HG03060 (cell line): ENCODE measurements at regions not wholly inside any gene's neighbourhood (a gene's known extent, or its start where the extent isn't known, plus 50 kb on each side); places are given as distances from the start of the nearest gene placed in this dataset.

Experiments used
- ATAC-seq: cut with Tn5 transposase; IDR thresholded peaks from one replicate; pipeline ENCODE4 v1.9.1; 2021; ENCODE audit warnings: low read depth, moderate number of reproducible peaks; ENCODE audit not compliant: unreplicated experiment

DNA sequence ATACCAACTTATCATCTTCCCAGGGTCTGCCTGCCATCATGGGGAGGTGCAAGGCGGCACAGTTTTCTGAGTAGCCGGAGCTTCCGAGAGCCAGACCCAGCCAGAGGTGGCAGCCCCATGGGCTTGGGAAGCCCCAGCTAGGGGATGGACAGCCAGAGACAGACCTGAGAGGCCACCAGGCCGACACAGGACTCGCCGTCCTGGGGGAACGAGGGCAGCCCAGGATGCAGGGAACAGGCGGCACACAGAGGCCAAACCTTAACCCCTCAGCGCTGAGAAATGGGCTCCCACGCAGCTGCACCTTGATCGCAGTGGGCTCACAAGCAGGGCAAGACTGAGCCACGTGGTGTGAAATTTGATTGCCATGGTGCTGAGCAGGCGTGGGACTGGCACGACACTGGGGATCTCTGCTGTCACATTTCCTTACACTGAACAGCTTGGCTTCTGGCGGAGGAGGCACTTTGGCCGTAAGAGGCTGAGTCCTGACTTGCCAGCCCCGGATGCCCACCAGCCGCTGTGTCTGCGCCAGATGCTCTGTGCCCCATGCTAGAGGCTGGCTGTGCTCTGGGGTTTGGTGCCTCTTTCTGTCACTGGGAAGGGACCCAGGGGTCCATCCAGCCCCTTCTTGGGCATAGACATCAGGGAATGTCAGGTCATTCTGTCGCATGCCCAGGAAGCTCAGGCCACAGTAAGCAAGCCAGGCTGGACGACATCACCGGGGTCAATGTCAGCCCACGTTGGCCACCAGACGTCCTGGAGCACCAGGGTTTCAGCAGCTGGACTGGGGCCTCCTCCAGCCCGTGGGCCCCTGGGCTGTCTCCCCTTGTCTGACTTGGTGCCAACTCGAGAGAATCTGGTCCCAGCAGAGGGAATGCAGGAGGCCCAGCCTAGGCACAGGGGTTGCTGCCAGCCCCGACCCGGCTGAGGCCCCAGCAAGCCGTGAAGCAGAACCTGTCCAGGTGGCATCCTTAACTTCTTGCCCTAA lies 312.1 kb upstream of the MYT1L start:
- no peak for ATAC-seq

DNA sequence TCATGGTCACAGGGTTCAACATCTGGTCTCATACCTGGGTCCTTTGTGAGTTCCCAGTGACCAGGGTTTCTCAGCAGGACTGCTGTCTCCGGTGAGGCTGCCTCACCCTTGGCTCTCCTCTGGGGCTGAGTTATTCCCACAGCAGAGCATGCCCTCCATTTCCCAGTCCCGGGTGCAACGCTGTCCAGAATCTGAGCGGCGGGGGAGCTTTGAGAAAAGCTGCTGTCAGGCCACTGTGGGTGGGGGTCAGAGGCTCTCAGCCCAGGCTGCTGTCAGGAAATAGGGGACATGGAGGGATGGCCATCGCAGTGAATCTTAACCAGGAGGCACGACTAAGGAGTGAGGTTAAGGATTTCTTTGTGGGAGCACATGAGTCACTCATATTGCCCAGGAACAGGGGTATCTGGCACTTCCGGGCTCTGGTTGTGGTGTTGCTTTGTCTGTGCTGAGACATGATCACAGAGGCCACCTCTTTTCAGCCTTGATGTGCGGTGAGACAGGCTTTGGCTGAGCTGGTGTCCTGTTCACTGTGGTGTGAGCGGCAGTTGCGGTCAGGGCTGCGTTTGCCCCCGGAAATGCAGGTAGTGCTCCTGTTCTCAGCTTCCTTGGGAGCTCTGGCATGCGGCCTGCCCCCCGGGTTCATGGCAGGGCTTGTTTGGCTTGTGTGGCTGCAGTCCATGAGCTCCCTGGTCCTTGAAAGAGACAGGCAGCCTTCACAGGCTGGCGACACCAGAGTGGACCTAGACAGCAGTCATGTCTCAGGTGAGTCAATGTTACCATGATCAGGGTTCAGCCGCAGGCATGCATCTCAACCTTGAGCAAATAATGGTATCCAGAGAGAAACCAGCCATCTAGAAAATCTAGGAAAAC lies 310.7 kb upstream of the MYT1L start:
- no peak for ATAC-seq

DNA sequence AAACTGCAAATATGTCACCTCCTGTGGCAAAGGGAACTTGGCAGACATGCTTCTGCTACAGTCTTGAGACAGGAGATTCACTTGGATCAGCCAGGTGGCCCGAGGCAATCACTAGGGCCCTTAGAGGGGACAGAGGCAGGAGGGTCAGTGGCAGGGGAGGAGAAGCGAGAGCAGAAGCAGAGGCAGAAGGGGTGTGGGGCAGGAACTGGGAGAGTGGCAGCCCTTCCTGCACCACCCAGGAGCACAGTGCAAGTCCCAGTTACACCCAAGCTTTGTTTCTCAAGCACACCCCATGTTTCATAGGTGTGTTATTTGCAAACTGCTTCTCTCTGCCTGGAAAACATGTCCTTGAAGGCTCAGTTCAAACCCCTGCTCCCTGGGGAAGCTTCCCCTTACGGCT lies 309.7 kb upstream of the MYT1L start:
- no peak for ATAC-seq

GRCh38 chr2:2640371-2640770 lies 309.3 kb upstream of the MYT1L start:
- no peak for ATAC-seq

DNA sequence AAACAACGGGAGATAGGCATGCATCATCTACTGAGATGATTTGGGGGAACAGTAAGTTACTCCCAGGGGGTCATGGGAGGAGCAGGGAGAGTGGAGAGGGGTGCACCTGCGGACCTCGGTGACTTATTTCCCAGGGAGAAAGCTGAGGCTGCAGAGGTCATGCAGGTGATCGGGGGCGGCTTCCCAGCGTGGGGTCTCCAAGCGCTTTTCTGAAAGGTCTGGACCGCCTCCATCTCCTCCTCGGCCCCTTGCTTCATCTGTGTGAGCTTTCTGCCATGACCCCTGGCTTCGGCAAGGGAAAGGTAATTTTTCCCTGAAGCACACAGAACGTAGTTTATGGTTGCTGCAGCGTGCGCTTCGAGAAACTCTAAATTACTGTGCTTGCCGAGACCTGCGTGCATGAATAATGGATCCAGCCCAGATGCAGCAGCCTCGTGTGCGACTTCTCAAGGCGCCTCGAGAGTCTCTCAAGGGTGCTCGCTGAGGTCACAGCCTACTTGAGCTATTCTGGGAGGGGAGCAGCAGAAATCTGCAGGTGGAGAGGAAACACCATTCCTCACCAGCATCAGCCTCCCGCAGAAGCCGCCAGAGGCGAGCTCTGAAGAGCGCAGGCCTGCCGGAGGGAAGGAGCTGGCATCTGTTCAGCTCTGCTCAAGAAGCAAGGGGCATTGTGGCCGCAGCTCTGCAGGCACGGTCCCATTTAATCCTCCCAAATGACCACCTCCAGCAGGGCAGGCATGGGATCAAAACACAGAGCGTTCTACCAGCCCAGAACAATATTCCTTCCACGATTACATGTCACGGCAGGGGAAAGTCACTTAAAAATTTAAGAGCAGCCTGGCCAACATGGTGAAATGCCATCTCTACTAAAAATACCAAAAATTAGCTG lies 308.4 kb upstream of the MYT1L start:
- no peak for ATAC-seq

DNA sequence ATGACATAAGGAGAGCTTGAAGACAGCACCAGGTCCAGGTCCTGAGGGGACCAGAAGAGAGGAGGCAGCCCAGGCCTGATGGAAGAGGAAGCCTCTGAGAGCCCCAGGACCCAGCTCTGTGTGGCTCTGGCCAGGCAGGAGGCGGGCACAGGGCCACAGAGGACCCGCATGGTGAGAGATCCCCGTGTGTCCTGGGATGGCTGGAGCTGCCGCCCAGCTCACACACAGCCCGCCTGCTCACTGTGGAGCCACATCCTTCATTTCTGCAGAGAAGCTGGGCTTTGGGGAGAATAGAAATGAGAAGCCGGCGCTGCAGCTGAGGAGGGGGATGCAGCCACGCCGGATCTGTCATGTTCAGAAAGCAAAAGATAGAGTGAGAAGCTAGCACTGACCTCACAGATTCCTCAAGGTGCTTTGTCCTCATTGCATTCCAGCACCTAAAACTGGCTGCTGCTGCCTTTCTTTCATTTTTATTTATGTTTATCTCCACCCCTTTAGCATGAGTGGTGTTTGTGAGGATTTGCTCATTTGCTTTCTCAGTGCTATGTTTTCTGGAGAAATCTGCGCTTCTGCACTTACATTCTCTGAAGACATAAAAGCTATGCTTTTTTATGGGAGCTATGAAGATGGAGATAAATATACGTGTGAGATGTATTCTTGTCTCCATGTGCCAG lies 307.6 kb upstream of the MYT1L start:
- no peak for ATAC-seq

GRCh38 chr2:2636813-2637212 lies 305.7 kb upstream of the MYT1L start:
- no peak for ATAC-seq

- no peak for ATAC-seq
Observed at GRCh38 chr2:2635025-2635528, 304.0 kb upstream of the MYT1L start.

DNA sequence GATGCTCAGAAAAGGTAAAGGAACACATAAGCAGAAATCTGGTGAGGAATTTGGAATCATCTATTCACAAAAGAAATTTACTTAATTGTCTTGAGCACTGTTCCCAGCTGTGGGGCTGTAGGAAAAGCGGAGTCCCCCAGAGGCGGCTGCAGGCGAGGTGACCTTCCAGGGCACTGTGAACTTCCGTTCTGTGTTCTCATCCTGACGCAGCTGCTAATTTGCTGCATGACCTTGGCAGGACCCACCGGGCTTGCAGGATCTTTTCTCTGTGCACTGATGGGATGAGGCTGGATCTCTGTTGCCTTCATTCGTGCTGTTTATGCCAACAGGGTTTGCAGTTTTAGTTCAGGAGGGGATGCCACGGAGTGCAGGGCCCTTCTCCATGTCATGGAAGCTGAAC lies 301.9 kb upstream of the MYT1L start:
- ATAC-seq = no peak

DNA sequence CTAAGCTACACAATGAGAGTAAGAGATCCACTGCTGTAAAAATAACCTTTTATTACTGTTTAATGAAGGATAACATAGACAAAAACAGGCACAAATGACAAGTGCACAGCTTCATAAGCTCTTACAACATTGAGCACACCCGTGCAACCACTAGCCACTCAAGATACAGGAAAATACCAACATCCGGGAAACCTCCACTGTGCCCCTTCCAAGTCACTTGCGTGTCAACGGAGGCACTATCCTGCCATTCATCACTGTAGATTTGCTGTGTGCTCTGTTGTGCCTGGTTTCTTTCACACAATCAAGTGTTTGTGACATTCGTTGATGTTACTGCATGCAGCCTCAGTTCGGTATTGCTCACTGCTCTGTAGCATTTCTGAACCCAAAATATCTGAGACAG lies 292.9 kb upstream of the MYT1L start:
- no peak for ATAC-seq

DNA sequence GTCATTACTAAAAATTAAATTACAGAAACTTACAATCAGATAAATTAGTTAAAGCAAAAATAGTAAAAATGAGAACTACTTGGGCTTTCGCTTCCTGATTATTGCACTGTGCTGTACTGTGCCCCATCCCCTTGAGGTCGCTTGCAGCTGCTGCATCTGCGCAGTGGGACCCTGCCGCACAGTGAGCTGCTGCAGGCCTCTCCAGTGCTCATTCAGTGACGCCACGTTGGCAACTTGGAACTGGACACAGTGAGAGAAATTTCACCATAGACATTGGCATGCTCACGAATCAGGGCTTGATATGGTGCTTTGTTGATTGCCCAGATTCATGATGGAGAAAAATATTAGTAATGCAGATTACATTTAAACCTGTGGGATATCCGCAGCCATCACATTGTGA lies 290.8 kb upstream of the MYT1L start:
- no peak for ATAC-seq

DNA sequence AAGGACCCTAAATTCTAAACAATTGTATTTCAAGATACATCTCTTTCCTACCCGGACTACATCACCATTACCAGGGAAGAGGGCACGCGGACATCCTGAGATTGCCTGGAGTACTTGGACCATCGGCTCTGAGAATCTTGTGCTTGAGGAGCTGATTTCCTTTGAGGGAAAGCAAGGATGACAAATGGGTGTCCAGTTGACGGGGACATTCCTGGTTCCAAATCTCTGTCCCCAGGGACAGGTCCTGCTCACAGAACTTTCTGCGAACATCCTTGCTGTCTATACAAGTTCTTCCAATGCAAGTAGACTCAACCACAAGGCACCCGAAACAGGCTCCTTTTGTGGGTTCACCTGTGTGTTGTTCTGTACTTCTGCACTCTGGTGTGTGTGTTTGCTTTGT lies 289.5 kb upstream of the MYT1L start:
- ATAC-seq = no peak

DNA sequence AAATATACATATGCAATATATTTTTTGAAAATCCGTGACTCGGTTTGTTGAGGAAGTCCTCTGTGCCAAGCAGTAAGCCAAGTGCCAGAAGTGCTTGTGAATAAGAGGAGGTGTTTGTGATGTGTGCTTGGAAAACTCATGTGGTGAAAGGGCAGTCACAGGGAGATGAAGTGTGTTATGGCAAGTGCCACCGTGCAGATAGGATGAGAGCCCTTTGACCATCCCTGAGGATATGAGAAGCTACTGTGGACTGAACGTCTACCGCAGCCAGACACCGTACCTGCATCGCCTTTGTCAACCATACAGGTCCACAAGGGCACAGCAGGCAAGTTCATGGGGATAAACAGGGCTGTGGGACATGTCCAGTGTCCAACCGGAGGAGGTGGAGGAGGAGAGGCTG lies 288.9 kb upstream of the MYT1L start:
- ATAC-seq = no peak

DNA sequence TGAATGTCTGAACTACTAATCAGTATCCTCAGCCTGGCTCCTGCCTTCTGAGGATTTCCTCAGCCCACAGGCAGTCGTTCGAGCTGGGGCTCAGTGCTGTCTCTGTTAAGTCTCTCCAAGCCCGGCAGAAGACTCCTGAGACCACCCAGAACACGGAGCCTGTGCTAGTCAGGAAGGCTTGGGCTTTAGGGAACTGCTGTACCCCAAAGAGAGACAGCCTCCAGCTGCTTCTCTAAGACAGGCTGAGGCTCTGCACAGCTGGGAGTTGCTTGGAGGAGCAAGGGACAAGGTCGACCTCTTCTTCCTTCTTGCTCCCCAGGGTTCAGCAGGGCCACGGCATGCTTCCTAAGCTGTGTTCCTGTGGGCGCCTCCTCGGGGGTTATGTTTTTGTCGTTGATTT lies 283.4 kb upstream of the MYT1L start:
- ATAC-seq = no peak

DNA sequence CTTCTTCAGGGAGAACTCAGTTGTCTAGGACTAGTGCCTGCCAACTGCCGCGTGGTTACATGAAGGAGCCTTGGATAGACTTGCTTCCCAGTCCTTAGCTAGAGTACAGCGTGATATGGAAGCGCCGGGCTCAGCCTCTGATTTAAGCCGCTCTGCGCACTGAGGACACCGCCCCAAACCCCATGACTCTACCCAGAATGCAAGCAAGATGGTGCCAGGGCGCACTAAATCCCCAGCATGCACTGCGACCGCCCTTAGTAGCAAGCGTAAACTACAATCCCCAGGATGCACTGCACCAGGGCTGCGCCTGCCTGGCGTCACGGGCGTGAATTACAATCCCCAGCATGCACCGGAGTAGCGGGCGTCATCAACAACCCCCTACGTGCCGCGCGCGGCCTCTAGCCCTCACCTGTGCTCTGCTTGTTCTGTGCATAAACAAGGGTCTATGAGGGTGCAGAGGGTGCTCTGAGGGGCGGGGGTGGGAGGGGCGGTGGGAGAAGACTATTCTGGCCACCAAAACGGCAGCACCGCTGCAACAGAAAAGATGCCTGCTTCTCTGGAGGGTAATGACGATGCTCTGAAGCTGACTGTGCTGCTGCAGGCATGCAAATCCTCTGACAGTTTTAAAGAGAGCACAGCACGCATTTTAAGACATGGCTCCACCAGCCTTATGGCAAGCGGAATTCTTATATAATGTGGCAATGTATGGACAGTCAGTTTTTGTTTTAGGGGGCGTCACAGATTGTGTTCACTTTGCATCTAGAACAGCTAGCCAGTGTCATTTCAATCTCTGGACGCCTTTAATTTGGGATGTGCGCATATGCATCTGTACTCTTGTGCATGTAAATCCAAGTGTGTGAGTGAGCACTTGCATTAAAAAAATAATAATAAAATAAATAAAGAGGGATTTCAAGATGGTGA lies 282.5 kb upstream of the MYT1L start:
- ATAC-seq = peak; percentile 100

- ATAC-seq = no peak
Observed at GRCh38 chr2:2610751-2611150, 279.7 kb upstream of the MYT1L start.

DNA sequence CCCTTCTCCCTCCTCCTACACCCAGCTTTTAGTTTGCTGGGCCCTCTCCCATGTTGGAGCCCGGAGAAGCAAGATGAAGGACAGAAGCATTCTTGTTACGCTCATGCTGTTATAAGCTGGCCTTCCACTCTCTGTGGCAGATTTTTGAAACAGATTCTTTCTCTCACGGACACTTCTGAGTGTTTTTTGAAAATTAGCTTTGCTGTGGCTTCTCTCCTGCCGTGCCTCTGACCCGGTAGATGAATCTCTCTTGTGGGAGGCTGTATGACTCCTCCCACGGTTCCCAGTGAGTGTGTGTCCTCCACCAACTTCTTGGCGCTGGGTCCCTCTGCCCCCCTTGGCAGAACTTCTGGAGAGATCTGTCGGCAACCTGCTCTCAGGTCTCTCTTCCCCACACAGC lies 269.3 kb upstream of the MYT1L start:
- no peak for ATAC-seq

- ATAC-seq = no peak
Observed at GRCh38 chr2:2599441-2599840, 268.4 kb upstream of the MYT1L start.

- no peak for ATAC-seq
Observed at GRCh38 chr2:2597712-2598111, 266.6 kb upstream of the MYT1L start.
